Aorta (tissue), 5 donors: ENCODE measurements at regions not wholly inside any gene's neighbourhood (a gene's known extent, or its start where the extent isn't known, plus 50 kb on each side); places are given as distances from the start of the nearest gene placed in this dataset.
"Not testable (repeated sequence)": the region's sequence is repeated elsewhere in the genome, so short reads cannot be mapped to it uniquely, and the experiment has no call there.

Source experiments
- ATAC-seq: fragments of 200-7000 bp; cut with Tn5 transposase; one replicate; pipeline ENCODE4 v1.9.1; 2022; ENCODE audit warnings: moderate library complexity; ENCODE audit not compliant: low FRiP score
- DNase-seq, 2 donors: peaks; one replicate each; pipeline ENCODE4 v3.0.0-alpha.2; 2020
- H3K27ac ChIP-seq, 2 donors: one replicate each; pipeline ENCODE4 v1.5.1; 2013; ENCODE audit warnings: low read length in 2 of 2, mild to moderate bottlenecking in 2 of 2, moderate library complexity in 2 of 2, control low read depth in 1 of 2, inconsistent platforms in 1 of 2, low read depth in 1 of 2
- H3K27me3 ChIP-seq, 2 donors: one replicate each; pipeline ENCODE4 v1.6.1; 2013; ENCODE audit warnings: control low read depth in 1 of 2, low read length in 1 of 2, mild to moderate bottlenecking in 1 of 2, moderate library complexity in 1 of 2; ENCODE audit not compliant: insufficient read depth in 2 of 2, control insufficient read depth in 1 of 2
- H3K36me3 ChIP-seq, 2 donors: one replicate each; pipeline ENCODE4 v1.6.1; 2013; ENCODE audit warnings: control low read depth in 1 of 2, low read length in 1 of 2, mild to moderate bottlenecking in 1 of 2; ENCODE audit not compliant: insufficient read depth in 2 of 2, control insufficient read depth in 1 of 2
- H3K4me1 ChIP-seq, 2 donors: one replicate each; pipeline ENCODE4 v1.6.1; 2013; ENCODE audit warnings: low read length in 2 of 2, control low read depth in 1 of 2, mild to moderate bottlenecking in 1 of 2, moderate library complexity in 1 of 2; ENCODE audit not compliant: insufficient read depth in 2 of 2, control insufficient read depth in 1 of 2
- H3K4me3 ChIP-seq, 2 donors: one replicate each; pipeline ENCODE4 v1.5.1; 2013; ENCODE audit warnings: low read length in 2 of 2, control low read depth in 1 of 2, mild to moderate bottlenecking in 1 of 2
- H3K9me3 ChIP-seq: one replicate; pipeline ENCODE4 v1.6.1; 2013; ENCODE audit warnings: mild to moderate bottlenecking, low read length; ENCODE audit not compliant: control insufficient read depth
- WGBS, 2 donors: extraction: QIAGEN DNeasy Blood & Tissue Kit; methylation state at CpG; one replicate each; pipeline ENCODE4 v1.1.7; 2013; 5-methylcytosine and 5-hydroxymethylcytosine counted together
- intact Hi-C, 2 donors: fragments of 100-400 bp; cut with DNase I; formaldehyde crosslinking; loops; one replicate each; pipeline versions ENCODE4 v1.14.2 to v1.15.0; 2022
- donor health status: healthy with polysubstance abuse.
- donor health status: Bipolar disorder and iron deficiency.
- donor health status: DM: no; HTN: no; CAD: no.
- donor health status: DM: no; HTN: no; CAD: no.
- donor health status: DM: yes; HTN: yes; CAD: no.

GRCh38 chr3:20741381-20741780, 555.4 kb upstream of the SGO1 start:
- intact Hi-C loops: no loop called here
- no peak for ATAC-seq

GRCh38 chr3:20739814-20740213, 553.8 kb upstream of the SGO1 start:
- Histone ChIP-seq H3K36me3 (no peaks in the 10 kb centered on the region), H3K27me3 (no peaks in the 10 kb centered on the region), H3K9me3 (no peaks in the 10 kb centered on the region), H3K4me3 (no peak overlapping the region), H3K27ac (no peak overlapping the region), H3K4me1 (peaks cover 0 to 6% of the 10 kb centered on the region in 2 donors)
- DNase-seq (no peak), ATAC-seq (no peak)
- intact Hi-C loops: no loop called here

More at GRCh38 chr3:20741381-20741780, 555.4 kb upstream of the SGO1 start:
- DNase-seq: no peak
- no peak overlapping the region for H3K4me3 ChIP-seq
- H3K9me3 ChIP-seq: no peaks in the 10 kb centered on the region
- H3K36me3 ChIP-seq: no peaks in the 10 kb centered on the region
- peaks cover 0 to 6% of the 10 kb centered on the region in 2 donors for H3K4me1 ChIP-seq
- H3K27ac ChIP-seq: no peak overlapping the region
- no peaks in the 10 kb centered on the region for H3K27me3 ChIP-seq

- no peak overlapping the region for H3K27ac ChIP-seq
- WGBS, 2 donors: 71 to 82% methylated on average over 5 of the region's 5 CpGs
- ATAC-seq: no peak
- no peaks in the 10 kb centered on the region for H3K27me3 ChIP-seq
- intact Hi-C loops: no loop called here
- no peaks in the 10 kb centered on the region for H3K9me3 ChIP-seq
- H3K4me3 ChIP-seq: no peak overlapping the region
- H3K4me1 ChIP-seq: peaks cover 0 to 2% of the 10 kb centered on the region in 2 donors
- H3K36me3 ChIP-seq: no peaks in the 10 kb centered on the region
- no peak for DNase-seq
Observed at GRCh38 chr3:20736287-20736852, 550.4 kb upstream of the SGO1 start.

- Histone ChIP-seq H3K27me3 (no peaks in the 10 kb centered on the region), H3K36me3 (no peaks in the 10 kb centered on the region), H3K9me3 (no peaks in the 10 kb centered on the region), H3K4me1 (no peaks in the 10 kb centered on the region), H3K4me3 (no peak overlapping the region), H3K27ac (no peak overlapping the region)
- no peak for DNase-seq
- intact Hi-C loops: no loop called here
- ATAC-seq: no peak
- 87 to 90% methylated on average over 1 of the region's 1 CpG for WGBS, 2 donors
Observed at GRCh38 chr3:20729185-20729584, 543.2 kb upstream of the SGO1 start.

GRCh38 chr3:20726786-20727185, 540.8 kb upstream of the SGO1 start:
- Histone ChIP-seq H3K27me3 (no peaks in the 10 kb centered on the region), H3K4me1 (no peaks in the 10 kb centered on the region), H3K27ac (no peak overlapping the region), H3K9me3 (peaks cover 2% of the 10 kb centered on the region), H3K4me3 (no peak overlapping the region), H3K36me3 (no peaks in the 10 kb centered on the region)
- ATAC-seq: no peak
- 83 to 89% methylated on average over 2 of the region's 2 CpGs for WGBS, 2 donors
- DNase-seq: no peak
- intact Hi-C loops: no loop called here

GRCh38 chr3:20724241-20724640, 538.2 kb upstream of the SGO1 start:
- H3K4me3 ChIP-seq: no peak overlapping the region
- intact Hi-C loops: no loop called here
- peaks cover 2% of the 10 kb centered on the region for H3K9me3 ChIP-seq
- WGBS, 2 donors: 54 to 56% methylated on average over 1 of the region's 1 CpG
- no peaks in the 10 kb centered on the region for H3K4me1 ChIP-seq
- H3K27me3 ChIP-seq: no peaks in the 10 kb centered on the region
- DNase-seq (no peak), ATAC-seq (no peak)
- no peaks in the 10 kb centered on the region for H3K36me3 ChIP-seq
- H3K27ac ChIP-seq: no peak overlapping the region

GRCh38 chr3:20716425-20716824, 530.4 kb upstream of the SGO1 start:
- H3K36me3 ChIP-seq, H3K9me3 ChIP-seq, H3K27me3 ChIP-seq, H3K4me3 ChIP-seq, H3K4me1 ChIP-seq, ATAC-seq, H3K27ac ChIP-seq, DNase-seq, intact Hi-C loops: not testable (repeated sequence)
- WGBS, 2 donors: 96 to 98% methylated on average over 2 of the region's 2 CpGs

- intact Hi-C loops: no loop called here
- Histone ChIP-seq H3K36me3 (no peaks in the 10 kb centered on the region), H3K4me3 (no peak overlapping the region), H3K27me3 (no peaks in the 10 kb centered on the region), H3K4me1 (no peaks in the 10 kb centered on the region), H3K27ac (no peak overlapping the region), H3K9me3 (no peaks in the 10 kb centered on the region)
- 36 to 38% methylated on average over 1 of the region's 1 CpG for WGBS, 2 donors
- DNase-seq (no peak), ATAC-seq (no peak)
Observed at GRCh38 chr3:20701641-20702040, 515.6 kb upstream of the SGO1 start.

- intact Hi-C loops: no loop called here
- DNase-seq (no peak), ATAC-seq (no peak)
- 2 to 5% methylated on average over 2 of the region's 2 CpGs for WGBS, 2 donors
- no peaks in the 10 kb centered on the region for H3K27me3 ChIP-seq
- no peaks in the 10 kb centered on the region for H3K4me1 ChIP-seq
- no peak overlapping the region for H3K27ac ChIP-seq
- H3K4me3 ChIP-seq: no peak overlapping the region
- H3K36me3 ChIP-seq: no peaks in the 10 kb centered on the region
- H3K9me3 ChIP-seq: no peaks in the 10 kb centered on the region
Observed at GRCh38 chr3:20700714-20701113, 514.7 kb upstream of the SGO1 start.
